ENCODE measurements at regions not wholly inside any gene's neighbourhood (a gene's known extent, or its start where the extent isn't known, plus 50 kb on each side); places are given as distances from the start of the nearest gene placed in this dataset.

DNA sequence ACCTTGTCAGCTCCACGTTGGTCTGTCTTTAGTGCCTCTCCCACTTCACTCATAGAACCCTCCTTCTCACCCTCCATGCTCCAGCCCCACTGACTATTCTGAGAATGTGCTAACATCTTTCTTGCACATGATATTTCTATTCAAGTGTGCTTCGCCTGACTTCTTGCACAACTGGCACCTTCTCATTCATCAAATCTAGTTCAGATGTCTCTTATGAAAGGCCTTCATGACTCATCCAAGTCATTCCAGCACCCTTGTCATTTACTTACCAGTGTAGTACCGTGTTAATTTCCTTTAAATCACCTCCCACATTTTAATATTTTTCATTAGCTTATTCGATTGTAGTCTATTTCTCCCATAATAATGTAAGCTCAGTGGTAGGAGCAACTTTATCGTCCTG lies 197.8 kb upstream of the PIRT start:
- no peak for TF ChIP-seq BHLHE40 (IDR thresholded peaks at IDR 0.05; ENCODE audit: borderline replicate concordance in 1 of 2, low read depth in 2 of 2, low read length in 1 of 2)
- no peak for TF ChIP-seq YY1 (IDR thresholded peaks at IDR 0.05; ENCODE audit: low read depth, low read length)
- no peak for TF ChIP-seq SIN3A (IDR thresholded peaks at IDR 0.05; ENCODE audit: low read depth, low read length)
- TF ChIP-seq RAD51 (IDR thresholded peaks at IDR 0.05), result no peak
- no peak for TF ChIP-seq BRCA1 (IDR thresholded peaks at IDR 0.05; ENCODE audit: low read depth, low read length)
- no peak for TF ChIP-seq TAF1 (IDR thresholded peaks at IDR 0.05; ENCODE audit: borderline replicate concordance, low read depth, low read length)
- TF ChIP-seq, protein P1, sequence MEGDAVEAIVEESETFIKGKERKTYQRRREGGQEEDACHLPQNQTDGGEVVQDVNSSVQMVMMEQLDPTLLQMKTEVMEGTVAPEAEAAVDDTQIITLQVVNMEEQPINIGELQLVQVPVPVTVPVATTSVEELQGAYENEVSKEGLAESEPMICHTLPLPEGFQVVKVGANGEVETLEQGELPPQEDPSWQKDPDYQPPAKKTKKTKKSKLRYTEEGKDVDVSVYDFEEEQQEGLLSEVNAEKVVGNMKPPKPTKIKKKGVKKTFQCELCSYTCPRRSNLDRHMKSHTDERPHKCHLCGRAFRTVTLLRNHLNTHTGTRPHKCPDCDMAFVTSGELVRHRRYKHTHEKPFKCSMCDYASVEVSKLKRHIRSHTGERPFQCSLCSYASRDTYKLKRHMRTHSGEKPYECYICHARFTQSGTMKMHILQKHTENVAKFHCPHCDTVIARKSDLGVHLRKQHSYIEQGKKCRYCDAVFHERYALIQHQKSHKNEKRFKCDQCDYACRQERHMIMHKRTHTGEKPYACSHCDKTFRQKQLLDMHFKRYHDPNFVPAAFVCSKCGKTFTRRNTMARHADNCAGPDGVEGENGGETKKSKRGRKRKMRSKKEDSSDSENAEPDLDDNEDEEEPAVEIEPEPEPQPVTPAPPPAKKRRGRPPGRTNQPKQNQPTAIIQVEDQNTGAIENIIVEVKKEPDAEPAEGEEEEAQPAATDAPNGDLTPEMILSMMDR (IDR thresholded peaks at IDR 0.05 in 2 of 3, conservative IDR thresholded peaks at IDR 0.05 in 1 of 3; ENCODE audit: control insufficient read depth in 2 of 3, extremely low read depth in 1 of 3, insufficient read depth in 1 of 3, low read depth in 3 of 3, low read length in 3 of 3), result no peak
- TF ChIP-seq ZNF274 (IDR thresholded peaks at IDR 0.05; ENCODE audit: insufficient read depth, insufficient read length), result no peak
- TF ChIP-seq, protein P2, sequence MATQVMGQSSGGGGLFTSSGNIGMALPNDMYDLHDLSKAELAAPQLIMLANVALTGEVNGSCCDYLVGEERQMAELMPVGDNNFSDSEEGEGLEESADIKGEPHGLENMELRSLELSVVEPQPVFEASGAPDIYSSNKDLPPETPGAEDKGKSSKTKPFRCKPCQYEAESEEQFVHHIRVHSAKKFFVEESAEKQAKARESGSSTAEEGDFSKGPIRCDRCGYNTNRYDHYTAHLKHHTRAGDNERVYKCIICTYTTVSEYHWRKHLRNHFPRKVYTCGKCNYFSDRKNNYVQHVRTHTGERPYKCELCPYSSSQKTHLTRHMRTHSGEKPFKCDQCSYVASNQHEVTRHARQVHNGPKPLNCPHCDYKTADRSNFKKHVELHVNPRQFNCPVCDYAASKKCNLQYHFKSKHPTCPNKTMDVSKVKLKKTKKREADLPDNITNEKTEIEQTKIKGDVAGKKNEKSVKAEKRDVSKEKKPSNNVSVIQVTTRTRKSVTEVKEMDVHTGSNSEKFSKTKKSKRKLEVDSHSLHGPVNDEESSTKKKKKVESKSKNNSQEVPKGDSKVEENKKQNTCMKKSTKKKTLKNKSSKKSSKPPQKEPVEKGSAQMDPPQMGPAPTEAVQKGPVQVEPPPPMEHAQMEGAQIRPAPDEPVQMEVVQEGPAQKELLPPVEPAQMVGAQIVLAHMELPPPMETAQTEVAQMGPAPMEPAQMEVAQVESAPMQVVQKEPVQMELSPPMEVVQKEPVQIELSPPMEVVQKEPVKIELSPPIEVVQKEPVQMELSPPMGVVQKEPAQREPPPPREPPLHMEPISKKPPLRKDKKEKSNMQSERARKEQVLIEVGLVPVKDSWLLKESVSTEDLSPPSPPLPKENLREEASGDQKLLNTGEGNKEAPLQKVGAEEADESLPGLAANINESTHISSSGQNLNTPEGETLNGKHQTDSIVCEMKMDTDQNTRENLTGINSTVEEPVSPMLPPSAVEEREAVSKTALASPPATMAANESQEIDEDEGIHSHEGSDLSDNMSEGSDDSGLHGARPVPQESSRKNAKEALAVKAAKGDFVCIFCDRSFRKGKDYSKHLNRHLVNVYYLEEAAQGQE (IDR thresholded peaks at IDR 0.05; ENCODE audit: low read depth, low read length), result no peak
- TF ChIP-seq POLR2A (IDR thresholded peaks at IDR 0.05; ENCODE audit: low read depth, low read length), result no peak
- TF ChIP-seq NRF1 (conservative IDR thresholded peaks at IDR 0.05; ENCODE audit: low read depth, low read length), result no peak
- TF ChIP-seq EZH2 (IDR thresholded peaks at IDR 0.05; ENCODE audit: borderline replicate concordance, control insufficient read depth, low read depth, low read length), result no peak
